ENCODE measurements at regions not wholly inside any gene's neighbourhood (a gene's known extent, or its start where the extent isn't known, plus 50 kb on each side); places are given as distances from the start of the nearest gene placed in this dataset.

- Histone ChIP-seq H3K36me3 (ENCODE audit: control insufficient read depth in 2 of 2, extremely low read depth in 1 of 2, insufficient read depth in 2 of 2, low read length in 2 of 2) (no peaks in the 10 kb centered on the region), H3K9me1 (replicated peaks; ENCODE audit: control insufficient read depth, extremely low read depth, insufficient read depth, low read length) (no peaks in the 10 kb centered on the region), H3K4me3 (replicated peaks in 1 of 3; ENCODE audit: insufficient read depth in 1 of 3, low read depth in 1 of 3, low read length in 3 of 3) (no peak overlapping the region), H4K20me1 (replicated peaks; ENCODE audit: control insufficient read depth, extremely low read depth, insufficient read depth, low read length) (no peaks in the 10 kb centered on the region), H3K9ac (replicated peaks; ENCODE audit: extremely low read depth, insufficient read depth, low read length) (no peak overlapping the region), H3K27ac (ENCODE audit: insufficient read depth, low read depth, low read length) (no peak overlapping the region), H3K4me2 (ENCODE audit: insufficient read depth, low read length) (peak overlapping the region; percentile 52), H3K79me2 (ENCODE audit: control insufficient read depth, insufficient read depth, low read length) (no peaks in the 10 kb centered on the region), H2AFZ (ENCODE audit: low read depth, low read length) (no peak overlapping the region), H3K9me3 (replicated peaks; ENCODE audit: control insufficient read depth, insufficient read depth, low read length) (no peaks in the 10 kb centered on the region), H3K27me3 (ENCODE audit: control insufficient read depth in 2 of 2, insufficient read depth in 2 of 2, low read length in 2 of 2) (no peaks in the 10 kb centered on the region), H3K4me1 (ENCODE audit: control insufficient read depth, extremely low read depth, insufficient read depth, low read length) (peaks cover 11% of the 10 kb centered on the region)
- intact Hi-C loops (cut with micrococcal nuclease) (loop anchor here (1.0 kb wide), 1 partner anchor 109 kb away; no protein-coding TSS in a partner anchor), dilution Hi-C loops (cut with MboI; ENCODE audit: extremely low pct_ligation_motif_present, low sequenced_read_pairs) (no loop called here)
- no TSS peak for BruUV-seq (replicated peaks)
- ChIA-PET POLR2A (no interaction called here), CTCF (interaction anchor here (0.6 to 1.6 kb wide), 16 partner anchors 8 to 254 kb away, joined by 3 to 6 read pairs (median 3); no protein-coding TSS in a partner anchor)
- peak; percentile 88 for DNase-seq (ENCODE audit: low read depth, low spot score)
- TF ChIP-seq FOS (IDR thresholded peaks at IDR 0.05; ENCODE audit: borderline replicate concordance, insufficient read depth, low read length) (peak; percentile 93), MYC (IDR thresholded peaks at IDR 0.05; ENCODE audit: low read depth, low read length) (no peak), JUN (IDR thresholded peaks at IDR 0.05; ENCODE audit: borderline replicate concordance, insufficient read depth, insufficient read length, low read depth) (peak; percentile 66)
- FAIRE-seq: peak; percentile 84
Measured at GRCh38 chr12:116346741-116347140, 69.2 kb upstream of the MED13L start.

DNA sequence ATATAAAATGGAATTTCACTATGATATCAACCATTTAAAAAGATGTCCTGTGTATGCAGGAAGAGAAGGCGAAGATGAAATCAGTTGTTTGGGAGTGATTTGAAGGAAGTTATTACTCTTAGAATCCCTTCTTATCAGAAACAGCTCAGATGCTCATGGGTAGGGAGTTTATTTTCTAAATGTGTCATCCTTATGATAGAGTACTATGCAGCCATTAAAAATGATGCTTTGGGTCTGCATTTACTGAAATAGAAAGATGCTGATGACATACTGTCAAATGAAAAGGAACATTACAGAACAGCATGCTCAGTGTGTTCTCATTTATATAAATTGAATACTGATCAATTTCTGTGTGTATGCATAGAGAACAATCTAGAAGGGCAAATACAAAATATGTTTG lies 69.8 kb upstream of the MED13L start:
- no peak for TF ChIP-seq POLR2AphosphoS5 (IDR thresholded peaks at IDR 0.05; ENCODE audit: insufficient read depth, low read depth, low read length)
- TF ChIP-seq JUN (IDR thresholded peaks at IDR 0.05; ENCODE audit: borderline replicate concordance, insufficient read depth, insufficient read length, low read depth): no peak
- Histone ChIP-seq H3K9ac (replicated peaks; ENCODE audit: extremely low read depth, insufficient read depth, low read length) (no peak overlapping the region), H3K79me2 (ENCODE audit: control insufficient read depth, insufficient read depth, low read length) (no peaks in the 10 kb centered on the region), H3K4me1 (ENCODE audit: control insufficient read depth, extremely low read depth, insufficient read depth, low read length) (peaks cover 11% of the 10 kb centered on the region), H3K27me3 (ENCODE audit: control insufficient read depth in 2 of 2, insufficient read depth in 2 of 2, low read length in 2 of 2) (no peaks in the 10 kb centered on the region), H2AFZ (ENCODE audit: low read depth, low read length) (no peak overlapping the region), H3K9me3 (replicated peaks; ENCODE audit: control insufficient read depth, insufficient read depth, low read length) (no peaks in the 10 kb centered on the region), H3K4me3 (replicated peaks in 1 of 3; ENCODE audit: insufficient read depth in 1 of 3, low read depth in 1 of 3, low read length in 3 of 3) (no peak overlapping the region), H4K20me1 (replicated peaks; ENCODE audit: control insufficient read depth, extremely low read depth, insufficient read depth, low read length) (no peaks in the 10 kb centered on the region), H3K9me1 (replicated peaks; ENCODE audit: control insufficient read depth, extremely low read depth, insufficient read depth, low read length) (no peaks in the 10 kb centered on the region), H3K36me3 (ENCODE audit: control insufficient read depth in 2 of 2, extremely low read depth in 1 of 2, insufficient read depth in 2 of 2, low read length in 2 of 2) (no peaks in the 10 kb centered on the region), H3K4me2 (ENCODE audit: insufficient read depth, low read length) (no peak overlapping the region), H3K27ac (ENCODE audit: insufficient read depth, low read depth, low read length) (no peak overlapping the region)
- ChIA-PET POLR2A (no interaction called here), CTCF (interaction anchor here (0.6 to 1.6 kb wide), 16 partner anchors 8 to 254 kb away, joined by 3 to 6 read pairs (median 3); no protein-coding TSS in a partner anchor)
- intact Hi-C loops (cut with micrococcal nuclease): no loop called here
- DNase-seq (ENCODE audit: low read depth, low spot score) (no peak), FAIRE-seq (no peak)
- no TSS peak for BruUV-seq (replicated peaks)
- dilution Hi-C loops (cut with MboI; ENCODE audit: extremely low pct_ligation_motif_present, low sequenced_read_pairs): no loop called here
